H7 (cell line): ENCODE measurements at regions not wholly inside any gene's neighbourhood (a gene's known extent, or its start where the extent isn't known, plus 50 kb on each side); places are given as distances from the start of the nearest gene placed in this dataset.

Experiments used
- DNase-seq: peaks from one replicate; pipeline ENCODE4 v3.0.0; 2012
- H3K27me3 ChIP-seq: 2 replicates; pipeline ENCODE4 v1.6.0; 2011; ENCODE audit warnings: mild to moderate bottlenecking, low read length; ENCODE audit not compliant: control insufficient read depth, insufficient read depth
- H3K36me3 ChIP-seq: replicated peaks from 2 replicates; pipeline ENCODE4 v1.5.1; 2011; ENCODE audit warnings: low read length; ENCODE audit not compliant: control insufficient read depth, insufficient read depth
- H3K4me3 ChIP-seq: 2 replicates; pipeline ENCODE4 v1.5.1; 2011; ENCODE audit warnings: low read depth, mild to moderate bottlenecking, control low read depth, low read length, moderate library complexity; ENCODE audit not compliant: insufficient read depth

- H3K27me3 ChIP-seq: no peaks in the 10 kb centered on the region
- no peak overlapping the region for H3K4me3 ChIP-seq
- H3K36me3 ChIP-seq: no peaks in the 10 kb centered on the region
- DNase-seq: no peak
These were observed 426.6 kb downstream of the LRRIQ3 start for GRCh38 chr1:73771396-73771795.

- no peak for DNase-seq
- H3K36me3 ChIP-seq: no peaks in the 10 kb centered on the region
- H3K4me3 ChIP-seq: no peak overlapping the region
- H3K27me3 ChIP-seq: no peaks in the 10 kb centered on the region
These were observed 427.7 kb downstream of the LRRIQ3 start for GRCh38 chr1:73770109-73770905.

- Histone ChIP-seq H3K36me3 (no peaks in the 10 kb centered on the region), H3K4me3 (no peak overlapping the region), H3K27me3 (no peaks in the 10 kb centered on the region)
- DNase-seq: no peak
These were observed 431.1 kb downstream of the LRRIQ3 start for GRCh38 chr1:73766786-73767348.

- Histone ChIP-seq H3K27me3 (no peaks in the 10 kb centered on the region), H3K4me3 (no peak overlapping the region), H3K36me3 (no peaks in the 10 kb centered on the region)
- no peak for DNase-seq
These were observed 432.3 kb downstream of the LRRIQ3 start for GRCh38 chr1:73765551-73766233.

- Histone ChIP-seq H3K4me3 (no peak overlapping the region), H3K36me3 (no peaks in the 10 kb centered on the region), H3K27me3 (no peaks in the 10 kb centered on the region)
- DNase-seq: no peak
These were observed 436.4 kb downstream of the LRRIQ3 start for GRCh38 chr1:73761559-73761958.

GRCh38 chr1:73759011-73759410 is 439.0 kb downstream of the LRRIQ3 start:
- H3K36me3 ChIP-seq: no peaks in the 10 kb centered on the region
- DNase-seq: no peak
- H3K27me3 ChIP-seq: no peaks in the 10 kb centered on the region
- H3K4me3 ChIP-seq: no peak overlapping the region

GRCh38 chr1:73756817-73757216 is 441.2 kb downstream of the LRRIQ3 start:
- no peak for DNase-seq
- no peak overlapping the region for H3K4me3 ChIP-seq
- H3K27me3 ChIP-seq: no peaks in the 10 kb centered on the region
- no peaks in the 10 kb centered on the region for H3K36me3 ChIP-seq

GRCh38 chr1:73755649-73756048 is 442.3 kb downstream of the LRRIQ3 start:
- Histone ChIP-seq H3K27me3 (no peaks in the 10 kb centered on the region), H3K4me3 (no peak overlapping the region), H3K36me3 (no peaks in the 10 kb centered on the region)
- no peak for DNase-seq

GRCh38 chr1:73749996-73750395 is 448.0 kb downstream of the LRRIQ3 start:
- no peak for DNase-seq
- Histone ChIP-seq H3K36me3 (no peaks in the 10 kb centered on the region), H3K4me3 (no peak overlapping the region), H3K27me3 (no peaks in the 10 kb centered on the region)

- H3K36me3 ChIP-seq: no peaks in the 10 kb centered on the region
- DNase-seq: no peak
- no peaks in the 10 kb centered on the region for H3K27me3 ChIP-seq
These were observed 453.0 kb downstream of the LRRIQ3 start for GRCh38 chr1:73744985-73745384.

GRCh38 chr1:73736125-73736524 is 461.9 kb downstream of the LRRIQ3 start:
- no peaks in the 10 kb centered on the region for H3K27me3 ChIP-seq
- no peaks in the 10 kb centered on the region for H3K36me3 ChIP-seq
- DNase-seq: no peak
- no peak overlapping the region for H3K4me3 ChIP-seq

More at GRCh38 chr1:73744985-73745384, 453.0 kb downstream of the LRRIQ3 start:
- H3K4me3 ChIP-seq: no peak overlapping the region

GRCh38 chr1:73727036-73727435 is 470.9 kb downstream of the LRRIQ3 start:
- no peaks in the 10 kb centered on the region for H3K27me3 ChIP-seq
- no peaks in the 10 kb centered on the region for H3K36me3 ChIP-seq
- no peak for DNase-seq
- no peak overlapping the region for H3K4me3 ChIP-seq

GRCh38 chr1:73722055-73722454 is 475.9 kb downstream of the LRRIQ3 start:
- H3K36me3 ChIP-seq: no peaks in the 10 kb centered on the region
- no peak overlapping the region for H3K4me3 ChIP-seq
- no peak for DNase-seq
- no peaks in the 10 kb centered on the region for H3K27me3 ChIP-seq

- DNase-seq: no peak
- H3K27me3 ChIP-seq: no peaks in the 10 kb centered on the region
- H3K36me3 ChIP-seq: no peaks in the 10 kb centered on the region
- no peak overlapping the region for H3K4me3 ChIP-seq
These were observed 480.0 kb downstream of the LRRIQ3 start for GRCh38 chr1:73717976-73718375.

- DNase-seq: no peak
- Histone ChIP-seq H3K27me3 (no peaks in the 10 kb centered on the region), H3K36me3 (no peaks in the 10 kb centered on the region), H3K4me3 (no peak overlapping the region)
These were observed 486.9 kb downstream of the LRRIQ3 start for GRCh38 chr1:73711089-73711488.
